Activated CD4-positive, alpha-beta T cell treated with anti-CD3 and anti-CD28 coated beads, Interleukin-2, amount 50 U/mL, for 16 hours (primary cell): ENCODE measurements at regions not wholly inside any gene's neighbourhood (a gene's known extent, or its start where the extent isn't known, plus 50 kb on each side); places are given as distances from the start of the nearest gene placed in this dataset.

ENCODE experiments used
- DNase-seq: peaks from one replicate; pipeline ENCODE4 v3.0.0-alpha.2; 2020

GRCh38 chr20:20824924-20825584, 112.6 kb upstream of the RALGAPA2 start:
- DNase-seq = peak; percentile 54

GRCh38 chr20:20823476-20823881, 111.0 kb upstream of the RALGAPA2 start:
- no peak for DNase-seq

GRCh38 chr20:20821484-20822260, 109.2 kb upstream of the RALGAPA2 start:
- no peak for DNase-seq

- DNase-seq = no peak
These were observed 108.5 kb upstream of the RALGAPA2 start for GRCh38 chr20:20820785-20821483.

GRCh38 chr20:20820104-20820503, 107.7 kb upstream of the RALGAPA2 start:
- no peak for DNase-seq

- DNase-seq = no peak
These were observed 104.7 kb upstream of the RALGAPA2 start for GRCh38 chr20:20816969-20817755.

GRCh38 chr20:20815711-20816455, 103.4 kb upstream of the RALGAPA2 start:
- DNase-seq = no peak

- no peak for DNase-seq
These were observed 102.2 kb upstream of the RALGAPA2 start for GRCh38 chr20:20814685-20815084.

- DNase-seq = no peak
These were observed 99.7 kb upstream of the RALGAPA2 start for GRCh38 chr20:20812136-20812535.

GRCh38 chr20:20808016-20808415, 95.6 kb upstream of the RALGAPA2 start:
- no peak for DNase-seq

GRCh38 chr20:20806121-20807095, 94.0 kb upstream of the RALGAPA2 start:
- DNase-seq = no peak

- DNase-seq = no peak
These were observed 90.6 kb upstream of the RALGAPA2 start for GRCh38 chr20:20803011-20803410.

- no peak for DNase-seq
These were observed 89.9 kb upstream of the RALGAPA2 start for GRCh38 chr20:20802328-20802727.

GRCh38 chr20:20799716-20800312, 87.4 kb upstream of the RALGAPA2 start:
- no peak for DNase-seq

- no peak for DNase-seq
These were observed 85.3 kb upstream of the RALGAPA2 start for GRCh38 chr20:20797521-20798310.

- DNase-seq = no peak
These were observed 84.5 kb upstream of the RALGAPA2 start for GRCh38 chr20:20796766-20797440.

- no peak for DNase-seq
These were observed 83.3 kb upstream of the RALGAPA2 start for GRCh38 chr20:20795721-20796120.

GRCh38 chr20:20795119-20795518, 82.7 kb upstream of the RALGAPA2 start:
- DNase-seq = no peak

GRCh38 chr20:20793591-20793990, 81.1 kb upstream of the RALGAPA2 start:
- DNase-seq = no peak
